Astrocyte (in vitro differentiated cells and primary cell): ENCODE measurements at regions not wholly inside any gene's neighbourhood (a gene's known extent, or its start where the extent isn't known, plus 50 kb on each side); places are given as distances from the start of the nearest gene placed in this dataset.
"Not testable (repeated sequence)": the region's sequence is repeated elsewhere in the genome, so short reads cannot be mapped to it uniquely, and the experiment has no call there.

Source experiments
- EZH2 ChIP-seq: IDR thresholded peaks from 2 replicates; pipeline ENCODE4 v1.6.1; 2012; ENCODE audit warnings: mild to moderate bottlenecking, low read length, inconsistent platforms; ENCODE audit not compliant: insufficient read depth
- TF ChIP-seq, protein P1 (sequence below): IDR thresholded peaks from 2 replicates; pipeline ENCODE4 v1.5.1; 2011; ENCODE audit warnings: low read depth, mild to moderate bottlenecking, inconsistent platforms, low read length, moderate library complexity; ENCODE audit not compliant: insufficient read depth

DNA sequence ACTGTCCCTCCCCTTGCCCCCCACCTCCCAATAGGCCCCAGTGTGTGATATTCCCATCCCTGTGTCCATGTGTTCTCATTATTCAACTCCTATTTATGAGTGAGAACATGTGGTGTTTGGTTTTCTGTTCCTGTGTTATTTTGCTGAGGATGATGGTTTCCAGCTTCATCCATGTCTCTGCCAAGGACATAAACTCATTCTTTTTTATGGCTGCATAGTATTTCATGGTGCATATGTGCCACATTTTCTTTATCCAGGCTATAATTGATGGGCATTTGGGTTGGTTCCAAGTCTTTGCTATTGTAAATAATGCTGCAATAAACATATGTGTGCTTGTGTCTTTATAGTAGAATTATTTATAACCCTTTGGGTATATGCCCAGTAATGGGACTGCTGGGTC lies 233.5 kb upstream of the MAF start:
- not testable (repeated sequence) for TF ChIP-seq EZH2
- TF ChIP-seq, protein P1, sequence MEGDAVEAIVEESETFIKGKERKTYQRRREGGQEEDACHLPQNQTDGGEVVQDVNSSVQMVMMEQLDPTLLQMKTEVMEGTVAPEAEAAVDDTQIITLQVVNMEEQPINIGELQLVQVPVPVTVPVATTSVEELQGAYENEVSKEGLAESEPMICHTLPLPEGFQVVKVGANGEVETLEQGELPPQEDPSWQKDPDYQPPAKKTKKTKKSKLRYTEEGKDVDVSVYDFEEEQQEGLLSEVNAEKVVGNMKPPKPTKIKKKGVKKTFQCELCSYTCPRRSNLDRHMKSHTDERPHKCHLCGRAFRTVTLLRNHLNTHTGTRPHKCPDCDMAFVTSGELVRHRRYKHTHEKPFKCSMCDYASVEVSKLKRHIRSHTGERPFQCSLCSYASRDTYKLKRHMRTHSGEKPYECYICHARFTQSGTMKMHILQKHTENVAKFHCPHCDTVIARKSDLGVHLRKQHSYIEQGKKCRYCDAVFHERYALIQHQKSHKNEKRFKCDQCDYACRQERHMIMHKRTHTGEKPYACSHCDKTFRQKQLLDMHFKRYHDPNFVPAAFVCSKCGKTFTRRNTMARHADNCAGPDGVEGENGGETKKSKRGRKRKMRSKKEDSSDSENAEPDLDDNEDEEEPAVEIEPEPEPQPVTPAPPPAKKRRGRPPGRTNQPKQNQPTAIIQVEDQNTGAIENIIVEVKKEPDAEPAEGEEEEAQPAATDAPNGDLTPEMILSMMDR: not testable (repeated sequence)
